Ishikawa (cell line): ENCODE measurements at regions not wholly inside any gene's neighbourhood (a gene's known extent, or its start where the extent isn't known, plus 50 kb on each side); places are given as distances from the start of the nearest gene placed in this dataset.

ENCODE experiments used
- CEBPB ChIP-seq: IDR thresholded peaks from 2 replicates; pipeline ENCODE4 v1.6.1; 2012
- CREB1 ChIP-seq: IDR thresholded peaks from 2 replicates; pipeline ENCODE4 v1.6.1; 2012; ENCODE audit warnings: low read depth
- EGR1 ChIP-seq: IDR thresholded peaks from 2 replicates; pipeline ENCODE4 v1.6.1; 2012
- EP300 ChIP-seq: IDR thresholded peaks from 2 replicates; pipeline ENCODE4 v1.6.1; 2012; ENCODE audit warnings: borderline replicate concordance
- FOXM1 ChIP-seq: IDR thresholded peaks from 2 replicates; pipeline ENCODE4 v1.6.1; 2012; ENCODE audit warnings: low read depth, borderline replicate concordance
- NFIC ChIP-seq: IDR thresholded peaks from 2 replicates; pipeline ENCODE4 v1.6.1; 2012
- RAD21 ChIP-seq: IDR thresholded peaks from 2 replicates; pipeline ENCODE4 v1.6.1; 2012; ENCODE audit warnings: low read depth
- TAF1 ChIP-seq: IDR thresholded peaks from 2 replicates; pipeline ENCODE4 v1.6.1; 2012; ENCODE audit warnings: low read depth, mild to moderate bottlenecking
- TCF12 ChIP-seq: IDR thresholded peaks from 2 replicates; pipeline ENCODE4 v1.6.1; 2012; ENCODE audit warnings: low read depth
- TEAD4 ChIP-seq: IDR thresholded peaks from 2 replicates; pipeline ENCODE4 v1.6.1; 2012
- YY1 ChIP-seq: IDR thresholded peaks from 2 replicates; pipeline ENCODE4 v1.6.1; 2012; ENCODE audit warnings: low read depth
- ZBTB7A ChIP-seq: IDR thresholded peaks from 2 replicates; pipeline ENCODE4 v1.6.1; 2012; ENCODE audit warnings: low read depth
- TF ChIP-seq, protein P1 (sequence below): IDR thresholded peaks from 2 replicates; pipeline ENCODE4 v1.6.1; 2012; ENCODE audit warnings: low read depth, mild to moderate bottlenecking
- TF ChIP-seq, protein P2 (sequence below): IDR thresholded peaks from 2 replicates; pipeline ENCODE4 v1.6.1; 2012
- TF ChIP-seq, protein P3 (sequence below): IDR thresholded peaks from 2 replicates; pipeline ENCODE4 v1.6.1; 2012

DNA sequence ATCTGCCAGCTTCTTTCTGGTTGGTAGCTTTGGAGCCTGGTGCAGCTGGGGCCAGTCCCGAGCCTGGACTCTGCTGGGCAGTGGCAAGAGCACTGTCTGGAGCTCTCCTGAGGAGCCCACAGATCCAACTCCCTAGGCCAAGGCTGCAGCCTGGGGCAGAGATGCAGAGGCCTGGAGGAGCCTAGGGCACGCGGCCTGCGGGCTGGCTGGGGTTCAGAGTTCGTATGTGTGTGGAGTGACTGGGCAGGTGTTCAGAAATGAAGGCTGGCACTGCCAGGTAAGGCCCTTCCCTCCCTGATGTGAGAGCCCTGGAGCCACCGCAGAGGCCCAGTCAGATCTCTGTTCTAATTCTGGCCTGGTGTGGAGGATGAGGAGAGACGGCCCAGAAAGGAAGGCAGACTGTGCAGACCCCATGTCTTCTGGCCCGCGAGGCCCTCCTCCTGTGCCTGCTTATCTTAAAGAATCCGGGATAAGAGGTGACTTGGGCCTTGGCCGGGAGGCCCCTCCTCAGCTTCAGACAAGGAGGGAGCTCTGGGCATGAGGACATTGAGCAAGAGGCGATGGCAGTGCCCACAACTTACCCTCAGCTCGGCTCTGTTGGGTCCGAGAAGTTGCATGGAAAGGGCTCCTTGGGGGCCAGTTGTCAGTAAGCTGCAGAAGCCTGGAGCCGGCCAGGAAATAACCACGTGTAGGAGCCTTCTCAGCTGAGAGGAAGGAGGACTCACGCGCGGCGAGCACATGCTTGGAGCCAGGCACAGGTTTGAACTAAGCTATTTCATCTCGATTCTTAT lies 62.2 kb upstream of the B3GAT1 start:
- TF ChIP-seq NFIC: no peak
- TF ChIP-seq CREB1: no peak
- no peak for TF ChIP-seq RAD21
- no peak for TF ChIP-seq ZBTB7A
- no peak for TF ChIP-seq EGR1
- TF ChIP-seq, protein P1, sequence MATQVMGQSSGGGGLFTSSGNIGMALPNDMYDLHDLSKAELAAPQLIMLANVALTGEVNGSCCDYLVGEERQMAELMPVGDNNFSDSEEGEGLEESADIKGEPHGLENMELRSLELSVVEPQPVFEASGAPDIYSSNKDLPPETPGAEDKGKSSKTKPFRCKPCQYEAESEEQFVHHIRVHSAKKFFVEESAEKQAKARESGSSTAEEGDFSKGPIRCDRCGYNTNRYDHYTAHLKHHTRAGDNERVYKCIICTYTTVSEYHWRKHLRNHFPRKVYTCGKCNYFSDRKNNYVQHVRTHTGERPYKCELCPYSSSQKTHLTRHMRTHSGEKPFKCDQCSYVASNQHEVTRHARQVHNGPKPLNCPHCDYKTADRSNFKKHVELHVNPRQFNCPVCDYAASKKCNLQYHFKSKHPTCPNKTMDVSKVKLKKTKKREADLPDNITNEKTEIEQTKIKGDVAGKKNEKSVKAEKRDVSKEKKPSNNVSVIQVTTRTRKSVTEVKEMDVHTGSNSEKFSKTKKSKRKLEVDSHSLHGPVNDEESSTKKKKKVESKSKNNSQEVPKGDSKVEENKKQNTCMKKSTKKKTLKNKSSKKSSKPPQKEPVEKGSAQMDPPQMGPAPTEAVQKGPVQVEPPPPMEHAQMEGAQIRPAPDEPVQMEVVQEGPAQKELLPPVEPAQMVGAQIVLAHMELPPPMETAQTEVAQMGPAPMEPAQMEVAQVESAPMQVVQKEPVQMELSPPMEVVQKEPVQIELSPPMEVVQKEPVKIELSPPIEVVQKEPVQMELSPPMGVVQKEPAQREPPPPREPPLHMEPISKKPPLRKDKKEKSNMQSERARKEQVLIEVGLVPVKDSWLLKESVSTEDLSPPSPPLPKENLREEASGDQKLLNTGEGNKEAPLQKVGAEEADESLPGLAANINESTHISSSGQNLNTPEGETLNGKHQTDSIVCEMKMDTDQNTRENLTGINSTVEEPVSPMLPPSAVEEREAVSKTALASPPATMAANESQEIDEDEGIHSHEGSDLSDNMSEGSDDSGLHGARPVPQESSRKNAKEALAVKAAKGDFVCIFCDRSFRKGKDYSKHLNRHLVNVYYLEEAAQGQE: no peak
- TF ChIP-seq YY1: no peak

DNA sequence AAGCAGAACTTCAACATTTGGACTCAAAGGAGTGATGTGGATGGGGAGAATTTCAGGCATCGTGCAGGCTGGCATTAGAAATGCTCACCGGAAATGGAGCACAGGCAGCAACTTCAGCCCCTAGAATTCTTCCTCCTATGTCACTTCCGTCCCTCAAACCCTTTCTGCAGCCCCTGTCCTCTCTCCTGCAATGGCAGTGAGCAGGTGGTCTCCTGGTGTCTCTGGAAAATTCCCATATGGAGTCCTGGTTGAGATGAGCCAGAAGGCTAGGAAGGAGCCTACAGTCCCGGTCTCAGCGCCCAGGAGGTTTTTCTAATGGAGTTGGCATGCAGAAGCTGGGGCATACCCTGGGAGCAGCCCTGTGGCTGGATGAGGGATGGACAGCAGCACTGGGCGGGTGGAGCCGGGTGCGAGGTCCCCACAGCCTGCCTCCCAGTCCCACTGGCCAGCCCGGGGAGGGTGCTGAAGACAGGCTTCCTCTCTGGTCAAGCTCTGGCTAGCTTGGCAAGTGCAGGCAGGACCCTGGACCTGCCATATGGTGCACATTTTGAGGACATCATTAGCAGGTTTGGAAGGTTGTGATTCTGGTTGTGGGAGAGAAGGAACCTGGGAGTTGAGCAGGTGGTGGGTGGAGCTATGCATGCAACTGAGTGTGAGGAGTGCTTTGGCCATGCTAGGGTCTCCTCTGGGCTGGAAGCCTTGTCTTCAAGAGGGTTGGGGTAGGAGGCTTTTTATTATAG lies 59.8 kb upstream of the B3GAT1 start:
- no peak for TF ChIP-seq TEAD4
- TF ChIP-seq CEBPB: no peak
- TF ChIP-seq CREB1: no peak
- no peak for TF ChIP-seq NFIC
- no peak for TF ChIP-seq EGR1
- no peak for TF ChIP-seq ZBTB7A
- no peak for TF ChIP-seq TAF1
- no peak for TF ChIP-seq TCF12
- TF ChIP-seq, protein P1: no peak
- TF ChIP-seq EP300: no peak
- no peak for TF ChIP-seq FOXM1
- TF ChIP-seq YY1: no peak
- TF ChIP-seq RAD21: no peak
- TF ChIP-seq, protein P2, sequence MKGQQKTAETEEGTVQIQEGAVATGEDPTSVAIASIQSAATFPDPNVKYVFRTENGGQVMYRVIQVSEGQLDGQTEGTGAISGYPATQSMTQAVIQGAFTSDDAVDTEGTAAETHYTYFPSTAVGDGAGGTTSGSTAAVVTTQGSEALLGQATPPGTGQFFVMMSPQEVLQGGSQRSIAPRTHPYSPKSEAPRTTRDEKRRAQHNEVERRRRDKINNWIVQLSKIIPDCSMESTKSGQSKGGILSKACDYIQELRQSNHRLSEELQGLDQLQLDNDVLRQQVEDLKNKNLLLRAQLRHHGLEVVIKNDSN: no peak
- TF ChIP-seq, protein P3, sequence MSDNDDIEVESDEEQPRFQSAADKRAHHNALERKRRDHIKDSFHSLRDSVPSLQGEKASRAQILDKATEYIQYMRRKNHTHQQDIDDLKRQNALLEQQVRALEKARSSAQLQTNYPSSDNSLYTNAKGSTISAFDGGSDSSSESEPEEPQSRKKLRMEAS: no peak

DNA sequence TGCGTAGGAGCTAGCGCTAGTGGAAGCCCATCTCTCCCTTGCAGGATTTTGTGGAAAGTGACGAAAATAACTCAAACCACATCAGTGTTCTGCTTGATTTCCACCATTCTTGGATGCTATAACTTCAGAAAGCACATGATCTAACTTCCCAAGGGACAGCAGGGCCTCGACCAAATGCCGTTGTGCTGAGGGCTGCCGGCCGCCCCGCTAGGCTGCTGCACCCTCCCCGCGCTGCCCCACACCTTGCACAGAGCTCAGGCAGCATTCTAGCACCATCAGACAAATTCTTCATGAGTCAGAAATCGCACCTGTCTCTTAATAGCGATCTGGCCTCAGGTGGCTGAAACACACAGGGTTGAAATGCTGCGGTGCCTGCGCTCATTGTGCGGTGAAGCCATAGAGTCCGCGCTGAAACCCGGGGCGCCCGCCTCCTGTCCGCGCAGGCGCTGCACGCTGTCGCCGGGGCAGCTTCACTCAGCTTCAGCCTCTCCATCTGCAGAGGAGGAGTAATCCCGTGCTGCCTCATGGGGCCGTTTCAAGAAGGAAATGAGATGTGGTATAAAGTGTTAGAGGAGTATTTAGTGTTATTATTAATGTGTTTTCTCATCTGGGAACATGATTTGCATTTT lies 59.2 kb upstream of the B3GAT1 start:
- TF ChIP-seq TCF12 (no peak), FOXM1 (no peak), TEAD4 (no peak), CREB1 (no peak), NFIC (no peak), EGR1 (no peak), EP300 (no peak), CEBPB (no peak), ZBTB7A (no peak), TAF1 (no peak), RAD21 (no peak), YY1 (no peak)
- TF ChIP-seq, protein P2: no peak
- TF ChIP-seq, protein P1: no peak
- TF ChIP-seq, protein P3: no peak

DNA sequence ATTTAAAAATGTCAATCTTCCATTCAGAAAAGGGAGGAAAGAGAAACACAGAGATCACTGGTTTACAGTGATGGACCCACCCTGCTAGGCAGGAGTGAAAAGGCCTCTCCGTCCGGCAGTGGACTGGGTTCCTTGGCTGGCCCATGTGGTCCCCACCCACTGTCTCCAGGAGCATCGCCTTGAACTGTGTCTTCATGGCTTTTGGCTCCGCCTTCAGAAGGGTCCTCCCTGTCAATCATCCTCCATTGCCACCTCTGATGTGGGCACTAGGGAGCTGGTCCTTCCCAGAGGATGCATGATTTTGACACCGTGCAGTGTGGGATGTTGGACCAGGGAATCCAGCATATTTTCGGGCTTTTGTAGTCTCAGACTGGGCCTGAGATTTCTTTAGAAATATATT lies 58.2 kb upstream of the B3GAT1 start:
- TF ChIP-seq TAF1: no peak
- TF ChIP-seq NFIC: no peak
- TF ChIP-seq EP300: no peak
- no peak for TF ChIP-seq TCF12
- TF ChIP-seq, protein P1: no peak
- TF ChIP-seq YY1: no peak
- no peak for TF ChIP-seq FOXM1
- no peak for TF ChIP-seq CREB1
- no peak for TF ChIP-seq EGR1
- no peak for TF ChIP-seq TEAD4
- TF ChIP-seq CEBPB: no peak
- TF ChIP-seq, protein P2: no peak
- no peak for TF ChIP-seq ZBTB7A
